HepG2 (cell line): ENCODE measurements at regions not wholly inside any gene's neighbourhood (a gene's known extent, or its start where the extent isn't known, plus 50 kb on each side); places are given as distances from the start of the nearest gene placed in this dataset.

ENCODE experiments used
- ATAC-seq: fragments of 200-7000 bp; cut with Tn5 transposase; 3 replicates; pipeline ENCODE4 v1.9.1; 2020; ENCODE audit warnings: mild to moderate bottlenecking, moderate library complexity
- BruUV-seq: library from RNA; stranded (reverse); fragments of 400-500 nt; replicated peaks from 2 replicates; lab custom pipeline; 2021; lab: Mats Ljungman, UMichigan
- CTCF ChIA-PET: fragments of 300-600 bp; formaldehyde crosslinking; extraction: SDS; loops from one replicate; lab custom pipeline; 2021; ENCODE audit warnings: low total read pairs, inconsistent platforms, low intra/inter-chr PET ratio; lab: Yijun Ruan, JAX
- POLR2A ChIA-PET: fragments of 350-600 bp; sonication (Branson Sonifier 250); formaldehyde crosslinking; loops from one replicate; lab custom pipeline; 2020; ENCODE audit warnings: antibody characterized with exemption, inconsistent platforms; lab: Yijun Ruan, JAX
- DNase-seq: peaks from one replicate; pipeline ENCODE4 v3.0.0-alpha.2; 2015; ENCODE audit warnings: low spot score
- FAIRE-seq: peaks from 3 replicates; lab custom pipeline; 2011; peaks lifted over from hg19 to GRCh38; lab: Jason Lieb, UNC
- H2AFZ ChIP-seq: one replicate; pipeline ENCODE4 v1.6.1; 2011; ENCODE audit warnings: low read length, inconsistent platforms
- H3K27ac ChIP-seq: fragments of 300-600 bp; 3 replicates; pipeline ENCODE4 v1.8.0; 2011; ENCODE audit warnings: mixed run types, mild to moderate bottlenecking, mixed read lengths, low read length, inconsistent platforms; ENCODE audit not compliant: insufficient read depth; ENCODE audit errors: extremely low read length
- H3K27me3 ChIP-seq, 2 experiments: fragments of 200-600 bp in 1 of 2; 2 replicates in 1 of 2; 3 replicates in 1 of 2; pipeline versions ENCODE4 v1.6.0 to v1.8.0; 2011; ENCODE audit warnings: low read length in 2 of 2, mild to moderate bottlenecking in 2 of 2, moderate library complexity in 2 of 2, inconsistent platforms in 1 of 2; ENCODE audit not compliant: insufficient read depth in 2 of 2, control insufficient read depth in 1 of 2
- H3K36me3 ChIP-seq, 2 experiments: fragments of 200-600 bp in 1 of 2; replicated peaks in 1 of 2; 2 replicates in 1 of 2; 3 replicates in 1 of 2; pipeline versions ENCODE4 v1.5.1 to v1.8.0; 2011; ENCODE audit warnings: low read length in 2 of 2, inconsistent platforms in 1 of 2; ENCODE audit not compliant: insufficient read depth in 2 of 2, control insufficient read depth in 1 of 2
- H3K4me1 ChIP-seq: 2 replicates; pipeline ENCODE4 v1.5.1; 2012; ENCODE audit warnings: low read length, inconsistent platforms; ENCODE audit not compliant: insufficient read depth
- H3K4me2 ChIP-seq: 2 replicates; pipeline ENCODE4 v1.6.0; 2011; ENCODE audit warnings: low read depth, low read length, inconsistent platforms
- H3K4me3 ChIP-seq, 3 experiments: fragments of 200-600 bp in 1 of 3; sonication (generic), shearing (Covaris generic) in 1 of 3; replicated peaks in 1 of 3; 2 replicates each; pipeline ENCODE4 v1.5.1; 2011 to 2016; ENCODE audit warnings: low read length in 3 of 3, inconsistent platforms in 2 of 3, low read depth in 2 of 3, mild to moderate bottlenecking in 2 of 3, control low read depth in 1 of 3, mixed read lengths in 1 of 3; ENCODE audit not compliant: insufficient read depth in 1 of 3
- H3K79me2 ChIP-seq: one replicate; pipeline ENCODE4 v1.6.1; 2011; ENCODE audit warnings: low read length, inconsistent platforms; ENCODE audit not compliant: insufficient read depth
- H3K9ac ChIP-seq: 2 replicates; pipeline ENCODE4 v1.6.0; 2011; ENCODE audit warnings: mild to moderate bottlenecking, low read depth, low read length, inconsistent platforms; ENCODE audit not compliant: insufficient read depth
- H3K9me3 ChIP-seq: 2 replicates; pipeline ENCODE4 v1.5.1; 2012; ENCODE audit warnings: mild to moderate bottlenecking, low read length
- H4K20me1 ChIP-seq: 2 replicates; pipeline ENCODE4 v1.6.0; 2011; ENCODE audit warnings: inconsistent platforms, mild to moderate bottlenecking, low read length, moderate library complexity; ENCODE audit not compliant: insufficient read depth
- ARID3A ChIP-seq: IDR thresholded peaks from 2 replicates; pipeline ENCODE4 v1.6.1; 2012; ENCODE audit warnings: low read depth, low read length, improper control_type of control experiment
- FOXA1 ChIP-seq, 2 experiments: fragments of 450-650 bp in 1 of 2; sonication (generic) in 1 of 2; formaldehyde crosslinking in 1 of 2; IDR thresholded peaks; 2 replicates each; pipeline versions ENCODE4 v1.4.0 to v1.6.1; 2016 to 2020; ENCODE audit warnings: missing genetic modification reagents in 1 of 2
- FOXA3 ChIP-seq: IDR thresholded peaks from 2 replicates; pipeline ENCODE4 v1.6.1; 2016; ENCODE audit warnings: missing genetic modification reagents, missing compliant biosample characterization
- KDM5A ChIP-seq: fragments of 200-600 bp; sonication (generic); IDR thresholded peaks from 2 replicates; pipeline ENCODE4 v1.7.0; 2018; ENCODE audit warnings: antibody characterized with exemption, mild to moderate bottlenecking, low read length, borderline replicate concordance
- NPAS2 ChIP-seq: sonication (generic); formaldehyde crosslinking; IDR thresholded peaks from 2 replicates; pipeline ENCODE4 v1.8.0; 2022; ENCODE audit warnings: mild to moderate bottlenecking, missing genetic modification reagents, borderline replicate concordance
- STAG1 ChIP-seq: sonication (generic); formaldehyde crosslinking; IDR thresholded peaks from 2 replicates; pipeline ENCODE4 v1.4.0; 2020; ENCODE audit warnings: missing genetic modification reagents
- ZMYM4 ChIP-seq: sonication (generic); formaldehyde crosslinking; IDR thresholded peaks from 2 replicates; pipeline ENCODE4 v1.8.1; 2023; ENCODE audit warnings: mild to moderate bottlenecking, missing genetic modification reagents
- in situ Hi-C: cut with HindIII; loops from 2 replicates; pipeline ENCODE4 v1.10.0; 2017; ENCODE audit warnings: low pct_unique_long_range_greater_than_20kb; ENCODE audit not compliant: extremely low pct_ligation_motif_present
- intact Hi-C: fragments of 100-400 bp; cut with micrococcal nuclease; formaldehyde crosslinking; loops from one replicate; pipeline ENCODE4 v1.10.0; 2022; ENCODE audit not compliant: unreplicated experiment
- TF ChIP-seq, protein P1 (sequence below): IDR thresholded peaks from 2 replicates; pipeline ENCODE4 v1.4.0; 2020; ENCODE audit warnings: mild to moderate bottlenecking, missing genetic modification reagents
- TF ChIP-seq, protein P2 (sequence below): sonication (generic); formaldehyde crosslinking; IDR thresholded peaks from 2 replicates; pipeline ENCODE4 v1.5.1; 2020; ENCODE audit warnings: mild to moderate bottlenecking, missing genetic modification reagents, moderate library complexity
- TF ChIP-seq, protein P3 (sequence below): sonication (generic); formaldehyde crosslinking; IDR thresholded peaks from 2 replicates; pipeline ENCODE4 v1.8.0; 2022; ENCODE audit warnings: low read depth, missing genetic modification reagents
- TF ChIP-seq, protein P4 (sequence below): sonication (generic); formaldehyde crosslinking; IDR thresholded peaks from 2 replicates; pipeline ENCODE4 v1.5.0; 2020; ENCODE audit warnings: missing genetic modification reagents

DNA sequence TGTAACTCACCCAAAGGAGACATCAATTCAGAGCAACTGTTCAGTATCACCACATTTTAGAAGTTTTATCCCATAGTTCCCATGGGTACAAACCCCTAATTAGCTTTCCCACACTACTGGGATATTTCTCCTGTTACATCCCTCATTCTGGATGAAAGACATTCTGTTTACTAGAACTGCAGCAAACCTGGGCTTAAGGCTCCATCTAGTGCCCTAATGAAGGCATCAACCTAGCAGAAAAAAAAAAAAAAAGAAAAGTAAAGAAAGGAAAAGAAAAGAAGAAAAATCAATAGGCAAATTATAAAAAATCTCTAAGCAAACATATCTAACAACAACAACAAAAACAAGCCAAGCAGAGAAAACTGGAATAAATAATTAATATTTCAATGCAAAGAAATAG is 133.7 kb upstream of the CPXCR1 start:
- ChIA-PET CTCF (interaction anchor here (0.9 to 2.2 kb wide), 3 partner anchors 188 to 1030 kb away, joined by 3 to 18 read pairs (median 11); no protein-coding TSS in a partner anchor), POLR2A (interaction anchor here (0.7 kb wide), 1 partner anchor 186 kb away, joined by 3 read pairs; no protein-coding TSS in a partner anchor)
- Histone ChIP-seq H4K20me1 (no peaks in the 10 kb centered on the region), H3K9me3 (no peaks in the 10 kb centered on the region), H3K4me3 (no peak overlapping the region), H3K4me2 (peak overlapping the region; percentile 23; the same call in 1 of the 2 replicates), H3K79me2 (no peaks in the 10 kb centered on the region), H3K27ac (peak overlapping the region; percentile 66), H3K36me3 (no peaks in the 10 kb centered on the region), H2AFZ (peak overlapping the region; percentile 92), H3K4me1 (peaks cover 12% of the 10 kb centered on the region), H3K9ac (peak overlapping the region; percentile 29; the same call in 1 of the 2 replicates), H3K27me3 (no peaks in the 10 kb centered on the region)
- DNase-seq (peak; percentile 56), ATAC-seq (peak; percentile 89), FAIRE-seq (no peak)
- intact Hi-C loops (loop anchor here (1.0 to 10.0 kb wide), 5 partner anchors 53 to 1029 kb away; no protein-coding TSS in a partner anchor), in situ Hi-C loops (loop anchor here (10.0 kb wide), 1 partner anchor 479 kb away; no protein-coding TSS in a partner anchor)
- no TSS peak for BruUV-seq
- TF ChIP-seq FOXA1 (IDR thresholded peaks at IDR 0.05) (no peak; the same call in 1 of the 2 replicates), FOXA1 (CRISPR knock-in tag; IDR thresholded peaks at IDR 0.05) (0 out of 2 replicates have a peak, but pooled peaks have one; percentile 25), ARID3A (peak; percentile 36; the same call in 1 of the 2 replicates), STAG1 (peak; percentile 90), NPAS2 (CRISPR knock-in tag) (no peak), FOXA3 (peak; percentile 43; the same call in 1 of the 2 replicates), ZMYM4 (CRISPR knock-in tag) (peak; percentile 22; the same call in 1 of the 2 replicates), KDM5A (no peak)
- TF ChIP-seq, protein P1, sequence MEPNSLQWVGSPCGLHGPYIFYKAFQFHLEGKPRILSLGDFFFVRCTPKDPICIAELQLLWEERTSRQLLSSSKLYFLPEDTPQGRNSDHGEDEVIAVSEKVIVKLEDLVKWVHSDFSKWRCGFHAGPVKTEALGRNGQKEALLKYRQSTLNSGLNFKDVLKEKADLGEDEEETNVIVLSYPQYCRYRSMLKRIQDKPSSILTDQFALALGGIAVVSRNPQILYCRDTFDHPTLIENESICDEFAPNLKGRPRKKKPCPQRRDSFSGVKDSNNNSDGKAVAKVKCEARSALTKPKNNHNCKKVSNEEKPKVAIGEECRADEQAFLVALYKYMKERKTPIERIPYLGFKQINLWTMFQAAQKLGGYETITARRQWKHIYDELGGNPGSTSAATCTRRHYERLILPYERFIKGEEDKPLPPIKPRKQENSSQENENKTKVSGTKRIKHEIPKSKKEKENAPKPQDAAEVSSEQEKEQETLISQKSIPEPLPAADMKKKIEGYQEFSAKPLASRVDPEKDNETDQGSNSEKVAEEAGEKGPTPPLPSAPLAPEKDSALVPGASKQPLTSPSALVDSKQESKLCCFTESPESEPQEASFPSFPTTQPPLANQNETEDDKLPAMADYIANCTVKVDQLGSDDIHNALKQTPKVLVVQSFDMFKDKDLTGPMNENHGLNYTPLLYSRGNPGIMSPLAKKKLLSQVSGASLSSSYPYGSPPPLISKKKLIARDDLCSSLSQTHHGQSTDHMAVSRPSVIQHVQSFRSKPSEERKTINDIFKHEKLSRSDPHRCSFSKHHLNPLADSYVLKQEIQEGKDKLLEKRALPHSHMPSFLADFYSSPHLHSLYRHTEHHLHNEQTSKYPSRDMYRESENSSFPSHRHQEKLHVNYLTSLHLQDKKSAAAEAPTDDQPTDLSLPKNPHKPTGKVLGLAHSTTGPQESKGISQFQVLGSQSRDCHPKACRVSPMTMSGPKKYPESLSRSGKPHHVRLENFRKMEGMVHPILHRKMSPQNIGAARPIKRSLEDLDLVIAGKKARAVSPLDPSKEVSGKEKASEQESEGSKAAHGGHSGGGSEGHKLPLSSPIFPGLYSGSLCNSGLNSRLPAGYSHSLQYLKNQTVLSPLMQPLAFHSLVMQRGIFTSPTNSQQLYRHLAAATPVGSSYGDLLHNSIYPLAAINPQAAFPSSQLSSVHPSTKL (CRISPR knock-in tag), result 0 out of 2 replicates have a peak, but pooled peaks have one; percentile 11
- TF ChIP-seq, protein P2, sequence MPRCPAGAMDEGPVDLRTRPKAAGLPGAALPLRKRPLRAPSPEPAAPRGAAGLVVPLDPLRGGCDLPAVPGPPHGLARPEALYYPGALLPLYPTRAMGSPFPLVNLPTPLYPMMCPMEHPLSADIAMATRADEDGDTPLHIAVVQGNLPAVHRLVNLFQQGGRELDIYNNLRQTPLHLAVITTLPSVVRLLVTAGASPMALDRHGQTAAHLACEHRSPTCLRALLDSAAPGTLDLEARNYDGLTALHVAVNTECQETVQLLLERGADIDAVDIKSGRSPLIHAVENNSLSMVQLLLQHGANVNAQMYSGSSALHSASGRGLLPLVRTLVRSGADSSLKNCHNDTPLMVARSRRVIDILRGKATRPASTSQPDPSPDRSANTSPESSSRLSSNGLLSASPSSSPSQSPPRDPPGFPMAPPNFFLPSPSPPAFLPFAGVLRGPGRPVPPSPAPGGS, result no peak
- TF ChIP-seq, protein P3, sequence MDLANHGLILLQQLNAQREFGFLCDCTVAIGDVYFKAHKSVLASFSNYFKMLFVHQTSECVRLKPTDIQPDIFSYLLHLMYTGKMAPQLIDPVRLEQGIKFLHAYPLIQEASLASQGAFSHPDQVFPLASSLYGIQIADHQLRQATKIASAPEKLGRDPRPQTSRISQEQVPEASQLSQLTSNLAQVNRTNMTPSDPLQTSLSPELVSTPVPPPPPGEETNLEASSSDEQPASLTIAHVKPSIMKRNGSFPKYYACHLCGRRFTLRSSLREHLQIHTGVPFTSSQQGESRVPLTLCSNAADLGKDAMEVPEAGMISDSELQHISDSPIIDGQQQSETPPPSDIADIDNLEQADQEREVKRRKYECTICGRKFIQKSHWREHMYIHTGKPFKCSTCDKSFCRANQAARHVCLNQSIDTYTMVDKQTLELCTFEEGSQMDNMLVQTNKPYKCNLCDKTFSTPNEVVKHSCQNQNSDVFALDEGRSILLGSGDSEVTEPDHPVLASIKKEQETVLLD (CRISPR knock-in tag), result no peak
- TF ChIP-seq, protein P4, sequence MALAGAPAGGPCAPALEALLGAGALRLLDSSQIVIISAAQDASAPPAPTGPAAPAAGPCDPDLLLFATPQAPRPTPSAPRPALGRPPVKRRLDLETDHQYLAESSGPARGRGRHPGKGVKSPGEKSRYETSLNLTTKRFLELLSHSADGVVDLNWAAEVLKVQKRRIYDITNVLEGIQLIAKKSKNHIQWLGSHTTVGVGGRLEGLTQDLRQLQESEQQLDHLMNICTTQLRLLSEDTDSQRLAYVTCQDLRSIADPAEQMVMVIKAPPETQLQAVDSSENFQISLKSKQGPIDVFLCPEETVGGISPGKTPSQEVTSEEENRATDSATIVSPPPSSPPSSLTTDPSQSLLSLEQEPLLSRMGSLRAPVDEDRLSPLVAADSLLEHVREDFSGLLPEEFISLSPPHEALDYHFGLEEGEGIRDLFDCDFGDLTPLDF (CRISPR knock-in tag), result no peak
